Dedifferentiated amniotic fluid mesenchymal stem cell (primary cell): ENCODE measurements at regions not wholly inside any gene's neighbourhood (a gene's known extent, or its start where the extent isn't known, plus 50 kb on each side); places are given as distances from the start of the nearest gene placed in this dataset.
"Not testable (repeated sequence)": the region's sequence is repeated elsewhere in the genome, so short reads cannot be mapped to it uniquely, and the experiment has no call there.

Source experiments
- DNase-seq: peaks from one replicate; pipeline ENCODE4 v3.0.0-alpha.2; 2016; ENCODE audit errors: extremely low spot score

DNA sequence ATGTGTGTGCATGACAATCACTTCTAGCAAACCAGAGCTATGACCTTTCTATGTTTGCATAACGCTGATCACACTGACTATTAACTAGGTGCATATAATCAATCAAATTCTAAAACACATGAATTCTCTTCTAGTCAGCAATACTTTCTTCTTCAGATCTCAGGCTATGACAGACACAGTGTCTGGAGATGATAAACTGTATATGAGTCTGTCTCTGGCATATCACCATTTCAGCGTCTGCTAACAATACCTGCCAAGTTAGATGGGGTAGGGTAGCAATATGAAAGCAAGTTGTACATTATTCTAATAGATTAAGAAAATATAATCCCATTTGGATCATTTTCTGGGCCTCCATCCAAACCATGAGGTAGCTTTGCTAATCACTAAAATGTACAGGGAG is 354.2 kb upstream of the EPHA4 start:
- DNase-seq = no peak

DNA sequence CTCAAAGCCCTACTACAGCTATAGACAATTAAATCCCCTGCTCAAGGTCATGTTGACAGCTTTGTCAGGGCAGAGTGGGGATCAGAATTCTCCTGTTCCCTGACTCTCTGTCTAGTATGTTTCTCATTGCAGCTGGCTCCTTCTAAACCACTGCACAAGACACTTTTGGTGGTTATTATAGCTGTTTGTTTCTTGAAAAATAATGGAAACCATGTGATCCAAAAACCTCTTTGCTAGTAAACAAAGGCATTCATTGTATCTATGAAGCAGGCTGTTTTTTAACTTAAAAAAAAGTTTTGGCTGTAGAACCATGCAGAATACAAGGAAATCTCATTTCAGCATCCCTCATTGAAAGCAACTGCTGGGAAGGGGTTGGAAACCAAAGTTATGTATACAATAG is 352.5 kb upstream of the EPHA4 start:
- DNase-seq = no peak

DNA sequence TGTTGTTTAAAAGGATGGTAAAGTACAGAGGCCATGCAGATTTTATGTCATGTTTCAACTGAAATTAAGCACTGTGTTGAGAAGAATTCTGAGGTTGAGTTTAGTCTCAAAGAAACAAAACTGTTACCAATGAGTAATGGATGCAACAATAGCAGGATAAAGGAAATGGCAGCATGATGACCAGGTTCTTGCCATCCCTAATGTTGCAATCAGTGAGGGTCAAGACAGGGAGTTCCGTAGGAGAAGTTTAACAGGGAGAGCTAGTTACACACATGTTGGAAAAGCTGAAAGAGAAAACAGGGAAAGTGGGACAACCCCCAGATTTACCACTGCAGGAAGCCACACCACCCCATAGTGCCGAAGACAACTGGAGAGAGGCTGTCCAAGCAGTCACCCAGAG is 343.8 kb upstream of the EPHA4 start:
- no peak for DNase-seq

DNA sequence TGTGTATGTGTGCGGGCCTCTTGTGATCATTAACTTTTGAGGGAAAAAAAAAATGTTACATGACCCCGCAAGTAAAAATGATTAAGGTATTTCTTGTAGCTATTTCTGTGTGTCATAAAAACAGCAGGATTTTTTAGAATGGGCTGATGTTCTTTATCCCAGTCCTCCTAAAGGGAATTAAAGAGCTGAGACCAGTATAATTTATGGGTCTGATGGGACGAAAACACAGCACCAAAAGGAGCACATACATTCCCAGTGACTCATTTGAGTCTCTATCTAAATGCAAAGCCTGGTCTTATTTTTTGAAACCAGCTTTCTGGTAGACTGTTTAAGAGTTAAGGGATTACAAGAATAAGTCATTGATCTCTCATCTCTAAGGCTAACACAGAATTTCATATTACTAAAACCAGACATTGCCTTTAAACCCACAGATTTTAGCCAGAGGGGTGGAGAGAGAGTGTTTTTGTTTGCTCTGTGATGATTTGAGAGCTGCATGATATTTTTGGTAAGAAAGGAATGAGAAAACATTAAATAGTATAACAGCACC is 342.3 kb upstream of the EPHA4 start:
- DNase-seq = no peak

DNA sequence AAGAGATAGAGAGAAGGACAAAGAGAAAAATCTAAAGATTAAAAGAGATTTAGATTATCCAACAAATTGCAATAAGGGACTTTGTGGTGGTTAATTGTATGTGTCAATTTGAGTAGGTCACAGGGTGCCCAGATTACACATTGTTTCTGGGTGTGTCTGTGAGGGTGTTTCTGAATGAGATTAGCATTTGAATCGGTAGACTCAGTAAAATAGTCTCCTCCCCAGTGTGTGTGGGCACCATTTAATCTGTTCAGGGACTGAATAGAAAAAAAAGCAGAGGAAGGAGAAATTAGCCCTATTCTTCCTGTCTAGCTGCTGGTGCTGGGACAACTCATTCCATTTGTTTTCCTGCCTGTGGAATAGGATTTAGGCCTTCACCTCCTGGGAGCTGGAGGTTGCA is 339.8 kb upstream of the EPHA4 start:
- no peak for DNase-seq

DNA sequence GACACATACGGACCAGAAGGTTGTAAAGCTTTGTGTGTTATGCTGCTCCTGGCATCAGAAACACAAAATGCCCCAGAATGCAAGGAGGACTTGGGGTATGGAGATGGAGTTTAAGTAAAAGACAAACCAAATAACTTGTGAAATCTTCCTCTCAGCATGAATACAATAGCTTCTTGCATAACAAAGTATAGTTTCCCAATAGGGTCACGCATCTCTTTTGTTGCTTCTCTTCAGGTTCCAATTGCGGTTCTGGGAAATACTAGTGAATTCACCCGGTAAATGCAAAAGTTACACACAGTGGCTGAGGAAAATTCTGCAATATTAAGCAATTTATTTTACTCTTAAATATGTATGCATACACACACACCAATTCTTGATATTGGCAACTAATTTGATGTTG is 339.2 kb upstream of the EPHA4 start:
- no peak for DNase-seq

DNA sequence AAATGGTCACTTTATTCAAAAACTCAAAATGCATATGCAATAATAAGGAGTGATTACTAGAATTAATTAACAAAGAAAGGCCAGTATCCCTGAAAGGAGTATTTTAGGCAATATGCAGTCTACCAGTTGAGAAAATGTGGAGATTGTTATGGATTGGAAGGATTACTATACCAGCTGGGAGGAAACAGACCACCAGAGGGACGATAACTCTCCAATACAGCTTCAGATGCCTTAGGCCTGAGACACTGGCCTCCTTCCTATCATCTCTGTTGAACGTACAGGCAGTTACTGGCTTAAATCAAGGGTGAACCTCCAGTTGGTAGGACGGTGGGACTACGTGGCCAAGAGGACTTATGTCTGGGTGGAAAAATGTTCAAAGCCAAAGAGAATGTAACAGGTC is 336.4 kb upstream of the EPHA4 start:
- DNase-seq = no peak

DNA sequence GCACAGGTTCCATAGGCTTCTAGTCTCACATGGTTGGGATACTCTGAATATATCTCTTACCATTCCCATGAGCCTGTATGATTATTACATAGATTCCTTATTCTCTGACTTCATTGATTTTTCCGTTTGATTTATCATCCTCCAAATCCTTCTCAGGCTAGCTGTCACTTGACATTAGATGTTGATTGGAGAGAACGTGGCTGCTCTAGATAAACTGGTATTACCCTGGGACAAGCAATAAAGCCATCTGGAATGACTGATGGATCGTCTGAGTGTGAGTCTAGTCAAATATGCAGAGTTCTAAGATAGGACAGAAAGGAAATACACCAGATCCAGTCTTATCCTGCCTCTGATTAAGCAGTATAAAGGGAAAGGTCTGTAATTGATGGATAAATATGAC is 325.6 kb upstream of the EPHA4 start:
- no peak for DNase-seq

DNA sequence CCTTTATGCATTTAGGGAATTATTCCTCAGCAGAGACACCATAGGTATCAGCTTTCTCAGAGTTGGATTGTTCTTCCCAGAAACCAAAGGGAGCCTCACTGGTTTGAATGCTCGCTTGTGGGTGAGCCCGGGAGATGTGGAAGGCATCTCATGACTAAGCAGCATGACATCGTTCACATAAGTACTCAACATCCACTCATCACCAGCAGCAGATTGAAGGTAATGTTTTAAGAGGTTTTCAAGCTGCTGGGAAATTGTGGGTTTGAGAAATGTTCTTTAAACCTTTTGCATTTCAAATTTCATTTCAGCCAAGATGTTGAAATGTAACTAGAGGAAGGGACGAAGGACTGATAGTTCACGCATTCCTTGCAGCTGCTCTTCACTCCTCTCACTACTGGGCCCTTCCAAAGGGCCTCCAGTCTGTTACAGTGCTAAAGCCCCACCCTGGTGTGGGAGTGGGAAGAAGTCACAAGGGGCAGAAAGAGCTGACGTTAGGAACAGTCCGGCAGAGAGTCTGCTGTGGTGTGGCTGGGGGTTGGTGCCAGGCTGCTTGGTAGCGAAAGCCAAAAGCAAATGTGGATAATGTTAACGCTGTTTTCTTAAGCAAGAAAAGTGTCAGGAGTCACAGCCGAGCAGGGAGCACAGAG is 324.5 kb upstream of the EPHA4 start:
- DNase-seq = no peak

DNA sequence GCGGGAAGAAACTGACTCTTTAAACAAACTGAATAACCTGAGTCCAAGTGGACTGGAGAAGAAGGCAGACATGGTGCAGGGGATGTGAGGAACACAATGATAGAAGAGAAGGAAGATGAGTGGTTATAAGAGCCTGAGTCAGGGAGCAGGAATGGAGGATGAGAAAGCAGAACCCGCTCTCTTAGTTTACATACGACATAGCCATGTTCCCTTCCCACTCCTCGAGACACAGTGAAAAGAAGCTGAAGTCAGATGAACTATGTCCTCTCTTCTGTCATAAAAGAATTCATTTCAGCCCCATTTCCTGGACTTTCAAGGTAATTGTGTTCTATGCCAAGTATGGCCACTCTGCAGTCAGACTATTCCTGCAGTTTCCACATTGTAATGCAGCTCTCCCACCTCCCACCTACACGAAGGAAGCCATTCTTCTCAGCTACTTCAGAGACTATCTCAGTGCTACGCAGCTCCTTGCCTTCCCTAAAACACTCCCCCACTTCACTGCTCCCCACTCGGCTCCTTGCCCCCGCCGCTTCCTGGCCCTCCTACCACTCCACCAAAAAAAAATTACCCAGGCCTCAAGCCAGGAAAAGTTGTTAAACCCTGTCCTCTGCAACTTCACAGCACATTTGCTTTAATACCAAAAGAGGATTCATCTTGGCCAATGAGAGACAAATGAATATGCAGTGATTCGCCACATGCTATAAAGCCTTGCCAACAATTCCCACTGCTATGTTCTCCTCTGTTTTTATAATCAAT is 323.4 kb upstream of the EPHA4 start:
- DNase-seq = no peak

DNA sequence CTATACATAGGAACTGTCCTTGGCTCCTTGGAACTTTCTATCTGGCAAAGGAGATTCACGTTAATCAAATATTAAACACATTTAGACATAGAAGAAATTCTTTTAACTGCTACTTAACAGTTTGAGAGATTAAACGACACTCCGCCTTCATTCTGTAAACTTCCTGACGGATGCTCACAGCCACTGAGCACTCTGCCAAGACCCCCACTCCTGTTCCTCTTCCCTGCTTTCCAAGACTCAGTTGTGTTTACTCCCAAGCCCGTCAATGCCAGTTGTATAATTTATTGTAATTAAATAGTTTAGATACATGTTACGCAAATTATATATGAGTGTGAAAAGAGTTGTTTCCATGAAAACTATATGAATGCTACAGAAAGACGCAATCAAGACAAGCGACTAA is 321.4 kb upstream of the EPHA4 start:
- no peak for DNase-seq

DNA sequence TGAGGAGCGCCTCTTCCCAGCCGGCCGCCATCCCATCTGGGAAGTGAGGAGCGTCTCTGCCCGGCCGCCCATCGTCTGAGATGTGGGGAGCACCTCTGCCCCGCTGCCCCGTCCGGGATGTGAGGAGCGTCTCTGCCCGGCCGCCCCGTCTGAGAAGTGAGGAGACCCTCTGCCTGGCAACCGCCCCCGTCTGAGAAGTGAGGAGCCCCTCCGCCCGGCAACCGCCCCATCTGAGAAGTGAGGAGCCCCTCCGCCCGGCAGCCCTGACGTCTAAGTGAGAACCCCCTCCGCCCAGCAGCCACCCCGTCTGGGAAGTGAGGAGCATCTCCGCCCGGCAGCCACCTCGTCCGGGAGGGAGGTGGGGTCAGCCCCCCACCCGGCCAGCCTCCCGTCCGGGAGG is 319.9 kb upstream of the EPHA4 start:
- DNase-seq = not testable (repeated sequence)

DNA sequence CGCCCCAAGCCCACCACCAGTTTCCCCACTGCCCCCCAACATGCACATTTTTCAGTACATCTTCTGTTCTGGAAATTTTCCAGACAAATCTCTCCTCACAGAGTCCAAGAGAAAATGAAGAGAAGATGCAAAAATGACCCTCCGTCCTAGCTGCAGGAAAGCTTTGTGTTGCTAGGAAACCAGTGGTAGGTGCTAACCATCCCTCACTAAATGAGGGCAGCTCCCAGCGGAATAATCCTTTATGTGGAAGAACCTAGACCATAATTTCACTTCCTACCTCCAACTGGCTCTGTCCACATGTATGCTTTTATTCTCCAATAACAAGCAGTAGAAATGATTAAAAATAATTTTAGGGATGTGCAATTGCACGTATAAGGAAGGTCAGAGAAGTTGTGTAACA is 311.9 kb upstream of the EPHA4 start:
- no peak for DNase-seq

DNA sequence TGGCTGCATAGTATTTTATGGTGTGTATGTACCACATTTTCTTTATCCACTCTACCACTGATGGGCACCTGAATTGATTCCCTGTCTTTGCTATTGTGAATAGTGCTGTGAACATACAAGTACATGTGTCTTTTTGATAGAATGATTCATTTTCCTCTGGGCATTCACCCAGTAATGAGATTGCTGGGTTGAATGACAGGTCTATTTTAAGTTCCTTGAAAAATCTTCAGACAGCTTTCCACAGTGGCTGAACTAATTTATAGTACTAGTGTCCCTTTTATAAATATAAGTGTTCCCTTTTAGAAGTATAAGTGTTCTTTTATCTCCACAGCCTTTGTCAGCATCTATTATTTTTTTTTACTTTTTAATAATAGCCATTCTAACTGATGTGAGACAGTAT is 303.9 kb upstream of the EPHA4 start:
- DNase-seq = no peak

DNA sequence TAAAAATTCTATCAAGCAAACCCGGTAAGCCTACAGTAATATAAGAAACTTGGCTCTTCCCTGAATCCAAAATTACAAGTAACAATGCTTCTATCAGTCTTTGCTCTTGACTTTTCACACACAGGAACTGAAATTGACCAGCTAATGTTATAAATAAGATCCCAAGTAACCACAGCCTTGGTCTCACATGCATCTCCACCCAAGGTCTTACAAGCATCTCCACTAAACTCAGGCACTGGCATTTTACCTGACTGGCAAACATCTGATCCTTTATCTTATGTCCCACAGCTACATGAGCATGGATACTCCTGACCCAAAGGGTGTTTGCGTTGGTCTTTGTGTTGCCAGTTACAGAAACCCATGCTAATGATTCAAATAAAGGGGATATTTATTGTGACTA is 302.3 kb upstream of the EPHA4 start:
- no peak for DNase-seq

DNA sequence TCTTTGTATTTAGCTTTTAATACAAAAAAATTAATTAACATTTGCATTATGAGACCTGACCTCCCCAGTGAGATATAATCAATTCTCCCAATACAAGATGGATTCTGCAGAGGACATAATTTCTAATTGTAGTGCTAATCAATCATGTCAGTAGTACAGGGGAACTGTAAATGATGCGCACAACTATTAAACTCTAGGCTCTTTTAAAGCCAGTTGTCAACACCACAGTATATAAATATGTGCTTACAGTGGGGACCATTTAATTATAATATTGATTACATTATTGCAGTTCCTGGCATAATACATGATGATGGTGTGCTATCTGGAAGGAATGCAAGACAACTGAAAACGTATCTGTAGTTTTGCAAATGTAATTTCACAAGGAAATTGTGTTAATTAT is 285.6 kb upstream of the EPHA4 start:
- no peak for DNase-seq

DNA sequence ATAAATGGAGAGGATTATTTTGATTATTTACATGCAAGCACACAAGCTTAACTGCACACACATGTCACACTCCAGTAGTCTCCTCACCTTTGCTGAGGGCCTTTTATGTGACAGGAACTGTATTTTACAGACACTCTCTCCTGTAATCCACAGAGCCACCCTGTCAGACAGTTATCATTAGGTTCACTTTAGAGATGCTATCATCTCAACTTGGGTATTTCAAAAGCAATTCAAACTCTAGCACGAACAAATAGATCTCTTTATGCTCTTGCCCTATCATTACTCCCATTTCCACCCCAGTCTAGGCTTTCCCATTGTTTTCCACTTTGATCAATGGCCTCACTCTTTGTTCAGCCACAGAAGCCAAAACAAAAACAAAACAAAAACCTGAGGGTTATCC is 281.2 kb upstream of the EPHA4 start:
- no peak for DNase-seq

DNA sequence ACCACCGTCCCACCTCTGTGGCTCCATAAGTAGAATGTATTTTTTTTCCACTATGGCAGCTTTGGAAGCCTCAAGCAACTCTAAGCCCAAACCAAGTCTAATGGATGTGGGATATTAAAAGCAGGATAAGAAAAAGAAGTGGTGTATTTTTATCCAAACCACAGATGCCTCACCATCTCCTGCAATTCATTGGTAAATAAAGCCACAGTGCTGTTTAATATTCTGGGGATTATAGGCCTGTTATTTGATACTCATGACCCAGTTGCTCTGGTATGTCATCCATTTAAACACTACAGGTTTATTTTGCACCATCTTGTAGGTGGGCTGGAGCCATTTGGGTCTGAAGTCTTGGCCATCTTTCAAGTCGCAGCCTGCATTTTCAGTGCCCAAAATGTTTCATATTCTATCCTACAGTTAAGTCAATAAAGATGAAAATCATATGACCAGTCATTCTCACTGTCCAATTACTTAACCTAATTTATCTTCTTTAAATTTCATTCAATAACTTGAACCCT is 279.5 kb upstream of the EPHA4 start:
- no peak for DNase-seq

DNA sequence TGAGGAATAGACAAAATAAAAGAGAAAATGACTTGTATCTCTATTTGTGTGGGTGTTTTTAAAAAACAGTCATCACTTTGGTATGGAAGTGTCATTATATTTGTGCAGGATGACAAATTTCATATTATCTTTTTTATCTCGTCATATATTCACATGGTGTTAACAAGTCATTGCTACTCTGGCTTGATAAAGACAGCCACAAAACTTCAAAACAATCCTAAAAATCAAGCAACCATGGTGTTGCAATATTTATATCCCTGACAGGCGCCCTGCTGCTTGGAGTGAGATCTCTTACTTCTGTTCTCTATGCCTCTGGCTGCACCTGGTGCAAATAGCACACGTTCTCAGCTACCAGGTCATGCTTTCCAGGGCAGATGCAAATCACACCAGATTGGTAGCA is 278.0 kb upstream of the EPHA4 start:
- DNase-seq = no peak

DNA sequence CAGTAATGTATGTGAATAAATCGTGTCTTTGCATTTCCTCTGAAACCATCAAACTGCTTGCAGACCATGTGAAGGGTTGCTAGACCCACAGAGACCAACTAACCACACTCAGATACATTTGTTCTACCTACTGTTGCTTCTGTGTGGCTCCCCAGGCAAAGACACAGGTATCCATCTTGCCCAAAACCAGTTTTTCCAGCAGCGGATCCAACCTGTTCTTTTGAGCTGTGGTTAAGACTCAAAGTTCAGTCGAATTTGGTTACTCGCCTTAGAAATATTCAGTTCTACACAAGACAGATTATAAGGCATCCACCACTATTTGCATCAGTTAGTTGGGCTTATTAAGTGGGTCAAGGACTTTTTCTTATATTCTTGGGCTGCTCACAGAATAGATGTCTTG is 276.2 kb upstream of the EPHA4 start:
- no peak for DNase-seq

DNA sequence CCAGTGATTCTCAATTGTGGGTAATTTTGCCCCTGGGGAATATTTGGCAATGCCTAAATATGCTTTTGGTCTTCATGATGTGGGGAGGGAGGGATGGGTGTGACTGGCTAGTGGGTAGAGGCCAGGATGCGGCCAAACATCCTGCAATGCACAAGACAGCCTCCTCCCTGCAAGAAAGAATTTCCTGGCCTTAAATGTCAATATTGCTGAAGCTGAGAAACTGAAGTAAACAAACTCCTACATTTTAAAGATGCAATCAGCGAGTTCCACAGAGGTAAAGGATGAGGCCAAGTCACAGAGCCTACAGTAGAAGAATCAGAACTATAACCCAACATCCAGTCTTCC is 272.9 kb upstream of the EPHA4 start:
- no peak for DNase-seq

DNA sequence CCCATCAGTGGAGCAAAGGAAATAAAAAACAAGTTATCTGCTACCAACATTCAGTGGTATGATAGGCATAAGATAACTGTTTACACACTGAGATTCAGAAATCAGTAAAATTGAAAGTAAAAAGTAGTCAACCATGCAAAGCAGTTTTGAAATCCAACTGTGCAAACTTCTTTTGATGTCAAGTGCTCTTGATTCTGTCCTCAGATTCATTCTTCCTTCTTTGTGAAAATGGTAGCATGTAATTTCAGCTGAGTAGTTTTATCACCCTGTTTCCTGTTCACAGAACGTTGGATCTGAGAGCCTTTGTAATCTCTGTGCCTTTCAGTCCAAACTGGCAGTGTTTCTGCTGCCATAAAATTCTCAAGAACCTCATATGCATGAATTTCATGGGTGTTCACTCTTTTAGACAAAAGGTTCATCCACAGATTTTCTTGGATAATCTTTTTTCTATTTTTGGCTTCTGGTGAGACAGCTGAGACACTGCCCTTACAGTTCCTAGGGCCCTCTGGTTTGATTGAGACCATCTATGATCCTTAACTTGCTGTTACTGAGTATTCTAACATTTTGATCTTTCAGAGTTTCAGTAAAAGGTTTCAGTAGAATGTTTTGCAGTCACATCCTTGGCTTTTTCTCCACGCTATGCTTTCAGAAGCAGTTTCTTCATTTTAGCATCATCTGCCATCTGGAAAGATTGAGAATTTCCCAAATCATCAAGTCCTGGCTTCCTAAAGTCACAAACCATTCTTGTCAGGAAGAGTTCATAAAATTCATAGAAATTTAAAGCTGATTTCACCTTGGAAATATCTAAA is 272.3 kb upstream of the EPHA4 start:
- no peak for DNase-seq

DNA sequence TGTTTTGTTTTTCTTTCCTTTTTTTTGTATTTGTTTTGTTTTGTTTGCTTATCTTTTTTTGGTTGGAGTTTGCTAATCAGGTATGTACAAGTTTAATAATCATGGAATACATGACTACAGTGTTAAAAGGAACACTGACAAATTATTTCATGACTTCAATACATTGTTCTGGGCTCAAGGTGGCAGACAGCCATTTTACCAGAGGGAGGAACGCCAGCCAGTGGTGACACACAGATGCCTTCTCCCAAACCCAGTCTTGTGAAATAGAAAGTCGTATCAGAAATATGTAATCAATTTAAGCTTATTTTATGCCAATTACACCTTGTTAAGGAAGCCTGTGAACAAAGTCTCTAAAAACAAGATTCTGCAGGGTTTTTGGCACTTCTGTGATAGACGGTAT is 264.0 kb upstream of the EPHA4 start:
- DNase-seq = no peak
